ENCODE measurements at regions not wholly inside any gene's neighbourhood (a gene's known extent, or its start where the extent isn't known, plus 50 kb on each side); places are given as distances from the start of the nearest gene placed in this dataset.

DNA sequence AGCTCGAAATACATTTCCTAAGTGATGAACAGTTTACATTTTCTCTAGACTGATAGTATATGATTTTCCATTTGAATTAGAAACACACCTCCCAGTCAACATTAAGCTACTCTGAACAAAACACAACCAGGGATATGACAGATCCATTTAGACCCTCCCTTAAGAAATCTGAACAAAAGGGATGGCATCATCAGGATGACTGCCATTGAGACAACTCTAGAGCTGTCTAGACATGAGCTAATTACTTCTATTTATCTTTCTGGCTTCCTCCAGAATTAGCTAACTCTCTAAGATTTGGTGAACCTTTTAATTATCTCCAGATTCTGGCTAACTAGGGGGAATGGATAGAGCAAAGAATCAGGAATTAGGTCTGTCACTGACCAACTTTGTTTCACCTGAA lies 92.9 kb upstream of the IGF1 start:
- Mint-ChIP-seq H3K36me3 (ENCODE audit: low read depth) (no peaks in the 10 kb centered on the region), H3K27me3 (ENCODE audit: low read depth, poor library complexity) (no peaks in the 10 kb centered on the region), H3K27ac (no peak overlapping the region), H3K9me3 (no peaks in the 10 kb centered on the region), H3K4me1 (peaks cover 7% of the 10 kb centered on the region), H3K4me3 (no peak overlapping the region)
- TF ChIP-seq, protein P1, sequence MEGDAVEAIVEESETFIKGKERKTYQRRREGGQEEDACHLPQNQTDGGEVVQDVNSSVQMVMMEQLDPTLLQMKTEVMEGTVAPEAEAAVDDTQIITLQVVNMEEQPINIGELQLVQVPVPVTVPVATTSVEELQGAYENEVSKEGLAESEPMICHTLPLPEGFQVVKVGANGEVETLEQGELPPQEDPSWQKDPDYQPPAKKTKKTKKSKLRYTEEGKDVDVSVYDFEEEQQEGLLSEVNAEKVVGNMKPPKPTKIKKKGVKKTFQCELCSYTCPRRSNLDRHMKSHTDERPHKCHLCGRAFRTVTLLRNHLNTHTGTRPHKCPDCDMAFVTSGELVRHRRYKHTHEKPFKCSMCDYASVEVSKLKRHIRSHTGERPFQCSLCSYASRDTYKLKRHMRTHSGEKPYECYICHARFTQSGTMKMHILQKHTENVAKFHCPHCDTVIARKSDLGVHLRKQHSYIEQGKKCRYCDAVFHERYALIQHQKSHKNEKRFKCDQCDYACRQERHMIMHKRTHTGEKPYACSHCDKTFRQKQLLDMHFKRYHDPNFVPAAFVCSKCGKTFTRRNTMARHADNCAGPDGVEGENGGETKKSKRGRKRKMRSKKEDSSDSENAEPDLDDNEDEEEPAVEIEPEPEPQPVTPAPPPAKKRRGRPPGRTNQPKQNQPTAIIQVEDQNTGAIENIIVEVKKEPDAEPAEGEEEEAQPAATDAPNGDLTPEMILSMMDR (IDR thresholded peaks at IDR 0.05), result no peak
- no peak for DNase-seq

DNA sequence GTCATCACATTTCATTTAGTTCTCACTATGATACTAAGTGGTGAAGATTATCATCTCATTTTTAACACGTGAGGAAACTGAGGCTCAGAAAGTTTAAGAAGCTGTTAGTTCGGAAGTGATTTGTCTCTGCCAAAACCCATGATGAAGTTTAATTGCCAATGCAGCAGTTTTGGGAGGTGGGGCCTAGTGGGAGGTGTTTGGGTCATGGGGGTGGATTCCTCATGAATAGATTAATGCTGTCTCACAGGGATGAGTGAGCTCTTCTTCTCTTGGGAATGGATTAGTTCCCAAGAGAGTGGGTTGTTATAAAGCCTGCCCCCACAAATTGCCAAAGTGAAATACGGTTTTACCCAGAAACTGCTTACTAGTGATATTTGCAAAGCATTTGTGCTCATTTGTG lies 91.5 kb upstream of the IGF1 start:
- no peak for DNase-seq
- H3K9me3 Mint-ChIP-seq, result no peaks in the 10 kb centered on the region
- TF ChIP-seq, protein P1 (IDR thresholded peaks at IDR 0.05), result no peak
- H3K4me3 Mint-ChIP-seq, result no peak overlapping the region
- no peak overlapping the region for H3K27ac Mint-ChIP-seq
- peaks cover 7% of the 10 kb centered on the region for H3K4me1 Mint-ChIP-seq
- no peaks in the 10 kb centered on the region for H3K27me3 Mint-ChIP-seq (ENCODE audit: low read depth, poor library complexity)
- H3K36me3 Mint-ChIP-seq (ENCODE audit: low read depth), result no peaks in the 10 kb centered on the region

DNA sequence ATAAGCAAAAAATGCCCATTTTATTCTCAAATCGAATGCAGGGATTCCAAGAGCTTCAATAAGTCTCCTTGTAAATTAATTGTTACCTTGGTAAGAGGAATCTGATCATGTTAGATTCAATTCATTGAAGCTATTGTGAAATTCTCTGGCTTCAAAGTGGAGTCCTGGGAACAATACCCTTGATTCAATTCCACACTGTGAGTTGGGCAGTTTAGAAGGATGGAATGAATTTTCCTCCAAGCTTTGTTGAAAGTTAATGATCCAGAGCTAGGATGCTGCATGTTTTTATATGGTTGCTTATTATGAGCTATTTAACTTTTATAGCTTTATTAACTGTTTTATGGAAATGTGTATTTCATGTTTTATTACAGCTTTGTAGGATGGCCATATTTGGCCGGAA lies 89.9 kb upstream of the IGF1 start:
- TF ChIP-seq, protein P1 (IDR thresholded peaks at IDR 0.05), result no peak
- Mint-ChIP-seq H3K36me3 (ENCODE audit: low read depth) (no peaks in the 10 kb centered on the region), H3K4me3 (no peak overlapping the region), H3K4me1 (peaks cover 7% of the 10 kb centered on the region), H3K27me3 (ENCODE audit: low read depth, poor library complexity) (no peaks in the 10 kb centered on the region), H3K27ac (no peak overlapping the region), H3K9me3 (peaks cover 6% of the 10 kb centered on the region)
- DNase-seq, result no peak

DNA sequence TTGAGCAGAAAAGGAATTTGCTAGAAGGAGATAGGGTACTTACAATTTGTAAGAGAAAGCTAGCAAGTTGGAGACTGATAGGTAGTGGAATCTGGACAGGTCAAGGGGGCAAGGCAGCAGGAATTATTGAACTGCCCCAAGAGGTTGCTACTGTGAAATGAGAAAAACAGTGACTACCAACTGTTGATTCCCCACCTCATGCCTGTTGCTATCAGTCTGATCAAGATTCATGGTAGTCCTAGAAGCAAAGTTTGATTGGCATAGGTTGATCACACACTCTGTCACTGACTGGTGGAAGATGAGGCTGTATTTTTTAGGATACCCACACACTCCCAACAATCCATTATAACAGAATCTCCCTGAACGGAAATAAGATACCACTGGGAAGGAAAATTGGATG lies 89.4 kb upstream of the IGF1 start:
- Mint-ChIP-seq H3K4me1 (peaks cover 7% of the 10 kb centered on the region), H3K9me3 (peaks cover 9% of the 10 kb centered on the region), H3K4me3 (no peak overlapping the region), H3K27ac (no peak overlapping the region), H3K27me3 (ENCODE audit: low read depth, poor library complexity) (no peaks in the 10 kb centered on the region), H3K36me3 (ENCODE audit: low read depth) (no peaks in the 10 kb centered on the region)
- TF ChIP-seq, protein P1 (IDR thresholded peaks at IDR 0.05), result no peak
- DNase-seq, result no peak

DNA sequence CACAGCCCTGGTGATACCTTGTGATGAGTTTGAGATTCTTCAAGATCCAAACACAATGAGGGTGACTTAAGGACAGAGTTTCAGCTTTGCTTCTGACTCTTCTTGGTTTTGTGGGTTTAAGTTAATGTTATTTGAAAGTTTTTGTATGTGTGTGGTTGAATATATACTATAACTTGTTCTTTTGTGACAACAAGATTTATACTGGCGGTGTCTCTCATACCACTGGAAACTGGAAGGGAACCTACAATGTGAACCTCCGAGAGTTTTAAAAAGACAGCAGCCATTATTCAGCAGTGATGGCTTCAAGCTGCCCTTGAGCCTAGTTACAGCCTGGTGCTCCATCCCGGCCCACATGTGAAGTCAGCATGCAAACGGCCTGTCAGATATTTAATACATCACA lies 87.9 kb upstream of the IGF1 start:
- H3K27me3 Mint-ChIP-seq (ENCODE audit: low read depth, poor library complexity), result no peaks in the 10 kb centered on the region
- TF ChIP-seq, protein P1 (IDR thresholded peaks at IDR 0.05), result no peak
- peaks cover 10% of the 10 kb centered on the region for H3K4me1 Mint-ChIP-seq
- H3K36me3 Mint-ChIP-seq (ENCODE audit: low read depth), result no peaks in the 10 kb centered on the region
- no peak for DNase-seq
- no peak overlapping the region for H3K27ac Mint-ChIP-seq
- H3K4me3 Mint-ChIP-seq, result no peak overlapping the region
- peaks cover 9% of the 10 kb centered on the region for H3K9me3 Mint-ChIP-seq

DNA sequence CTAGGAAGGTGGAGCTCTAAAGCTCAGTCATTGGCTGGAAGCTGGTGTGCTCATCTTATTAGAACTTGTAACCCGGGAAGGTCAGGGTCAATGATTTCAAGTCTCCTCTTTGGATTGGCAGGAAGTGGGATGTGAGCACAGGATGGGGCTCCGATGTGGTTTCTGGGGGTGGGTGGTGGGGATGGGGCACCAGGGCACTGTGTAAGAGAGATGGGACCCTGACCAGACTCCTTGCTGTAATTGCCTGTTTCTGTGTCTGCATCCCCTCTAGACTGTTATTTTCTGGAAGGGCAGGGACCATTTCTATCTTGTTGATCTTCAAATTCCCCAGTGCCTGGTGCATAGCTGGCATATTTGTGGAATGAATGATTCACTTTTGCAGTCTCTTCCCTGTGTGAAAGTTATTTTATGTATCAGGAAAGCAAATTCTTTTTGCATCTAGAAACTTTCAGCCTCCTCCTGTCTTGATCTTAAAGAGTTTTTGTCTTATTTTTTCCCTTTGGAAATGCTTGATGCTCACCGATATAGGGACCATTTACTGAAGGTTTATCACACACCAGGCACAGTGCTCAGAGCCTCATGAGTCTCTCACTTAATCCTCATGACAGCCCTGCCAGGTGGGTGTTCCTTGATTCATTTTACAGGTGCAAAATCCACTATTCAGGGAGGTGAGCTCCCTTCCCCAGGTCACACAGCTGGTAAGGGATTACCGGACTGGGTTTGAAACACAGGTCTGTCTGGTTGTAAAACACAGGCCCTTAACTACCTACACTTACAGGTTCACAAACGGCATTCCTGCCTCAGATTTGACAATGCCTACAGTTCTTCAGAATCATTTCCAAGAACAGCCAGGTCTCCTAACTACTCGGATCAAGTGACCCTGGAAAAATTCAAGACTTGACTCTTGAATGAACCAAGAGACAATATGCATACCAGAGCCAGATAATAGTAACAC lies 86.9 kb upstream of the IGF1 start:
- no peak for DNase-seq
- H3K4me3 Mint-ChIP-seq, result no peak overlapping the region

More for the DNA sequence above, 86.9 kb upstream of the IGF1 start:
- H3K4me1 Mint-ChIP-seq, result peaks cover 17% of the 10 kb centered on the region
- H3K9me3 Mint-ChIP-seq, result peaks cover 9% of the 10 kb centered on the region
- no peak overlapping the region for H3K27ac Mint-ChIP-seq
- H3K27me3 Mint-ChIP-seq (ENCODE audit: low read depth, poor library complexity), result no peaks in the 10 kb centered on the region
- TF ChIP-seq, protein P1 (IDR thresholded peaks at IDR 0.05), result no peak
- no peaks in the 10 kb centered on the region for H3K36me3 Mint-ChIP-seq (ENCODE audit: low read depth)
